Fibroblast of skin of back (primary cell): ENCODE measurements at regions not wholly inside any gene's neighbourhood (a gene's known extent, or its start where the extent isn't known, plus 50 kb on each side); places are given as distances from the start of the nearest gene placed in this dataset.
"Not testable (repeated sequence)": the region's sequence is repeated elsewhere in the genome, so short reads cannot be mapped to it uniquely, and the experiment has no call there.

Experiments
- DNase-seq: peaks from one replicate; pipeline ENCODE4 v3.0.0-alpha.2; 2013

DNA sequence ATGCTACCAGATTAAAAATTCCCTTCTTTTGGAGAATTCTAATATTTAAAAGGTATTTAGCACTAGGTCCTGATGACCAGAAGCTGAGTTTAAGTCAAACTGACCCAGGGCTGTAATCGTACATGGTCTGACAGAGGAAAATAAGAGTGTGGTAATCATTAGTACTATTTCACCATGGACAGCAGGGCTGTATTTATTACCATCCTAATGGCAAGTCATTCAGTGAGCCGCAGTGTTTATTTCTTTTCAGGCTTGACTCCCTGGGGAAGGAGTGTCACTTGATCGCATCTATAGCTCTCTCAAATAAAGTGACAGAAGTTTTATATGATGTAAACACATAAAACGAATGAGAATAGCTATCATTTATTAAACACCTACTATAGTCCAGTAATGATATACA, 261.8 kb downstream of the BTG1 start:
- no peak for DNase-seq

DNA sequence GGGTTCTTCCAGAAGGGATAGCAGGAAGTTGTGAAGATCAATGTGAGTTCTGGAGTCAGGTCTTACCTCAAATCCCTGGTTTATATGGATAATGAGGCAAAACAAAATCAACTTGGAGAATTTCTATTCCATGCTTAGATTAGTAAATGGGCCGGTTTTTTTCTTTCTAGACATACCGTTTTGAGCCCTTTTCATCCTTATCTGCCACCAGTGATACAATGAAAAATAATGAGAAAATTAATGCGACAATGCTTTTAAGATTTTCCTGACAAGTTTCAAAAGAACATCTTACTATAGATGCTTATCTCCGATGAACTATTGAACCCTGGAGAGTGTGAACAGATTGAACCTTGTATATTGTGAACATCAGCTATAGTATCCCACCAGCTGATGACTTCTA, 262.7 kb downstream of the BTG1 start:
- no peak for DNase-seq

DNA sequence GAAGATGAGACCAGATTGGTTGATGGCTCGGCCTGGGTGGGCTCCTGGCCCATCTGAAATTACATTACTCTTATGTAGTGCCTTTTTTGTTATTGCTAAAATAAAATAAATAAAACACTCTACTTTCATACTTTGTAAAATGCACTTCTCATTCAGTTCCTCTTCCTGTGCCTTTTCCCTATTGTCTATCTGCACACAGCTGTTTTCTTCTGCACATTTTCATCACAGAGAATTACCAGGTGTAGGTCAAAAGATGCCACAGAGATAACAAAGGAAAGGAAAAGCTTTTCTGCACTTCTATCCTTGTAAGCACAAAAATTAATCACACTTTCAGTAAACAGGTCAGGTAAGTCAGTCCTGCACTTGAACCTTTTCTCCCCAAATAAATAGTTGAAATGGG, 265.1 kb downstream of the BTG1 start:
- no peak for DNase-seq

DNA sequence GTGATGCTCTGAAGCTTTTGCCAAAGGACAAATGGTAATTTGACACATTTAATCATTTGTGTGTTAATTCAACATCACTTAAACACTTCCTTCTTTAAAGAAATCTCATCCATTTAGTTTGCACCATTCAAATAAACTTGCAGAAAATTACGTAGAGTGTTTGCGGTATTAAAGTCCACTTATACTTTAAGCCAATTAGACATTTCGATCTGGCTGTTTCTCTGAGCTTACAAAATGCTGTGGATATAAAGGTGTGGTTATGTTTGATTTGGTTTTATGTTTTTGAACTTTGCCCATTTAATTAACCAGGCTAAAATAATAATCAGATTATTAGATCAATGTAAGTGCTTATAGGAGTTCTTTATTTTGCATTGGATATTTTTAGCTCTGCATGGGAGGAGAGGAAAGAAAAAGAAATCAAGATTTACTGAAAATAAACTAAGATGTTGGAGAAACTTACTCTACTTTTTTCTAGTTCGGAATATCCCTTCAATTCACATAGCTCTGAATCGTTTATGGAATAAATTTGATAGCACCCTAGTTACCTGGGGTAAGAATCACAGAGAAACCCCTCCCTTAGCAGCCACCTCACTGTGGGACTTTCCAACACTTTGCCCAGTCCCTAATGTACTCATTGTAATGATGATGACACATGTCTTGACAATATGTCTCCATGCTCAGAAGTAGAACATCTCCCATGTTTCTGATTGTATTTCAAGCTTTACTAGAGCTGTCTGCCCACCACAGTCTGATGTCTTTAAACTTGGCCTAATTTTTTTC, 268.0 kb downstream of the BTG1 start:
- DNase-seq, result no peak

DNA sequence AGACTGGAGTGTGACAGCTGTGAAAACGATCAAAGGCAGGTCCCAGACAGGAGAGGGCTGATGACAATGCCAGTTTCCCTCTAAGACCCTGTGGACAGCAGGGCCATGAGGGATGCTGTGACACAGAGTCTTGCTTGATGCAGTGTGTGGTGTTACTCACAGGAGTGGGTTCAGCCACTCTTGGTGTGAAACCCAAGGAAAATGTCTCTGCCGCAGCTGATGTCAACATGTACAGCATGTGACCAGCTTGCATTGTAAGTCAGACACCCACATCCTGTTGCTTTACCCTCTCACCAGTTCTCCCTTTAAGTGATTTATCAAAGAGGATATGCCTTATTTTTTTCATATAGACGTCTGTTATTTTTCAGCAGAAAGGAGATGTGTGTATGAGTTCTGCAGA, 268.6 kb downstream of the BTG1 start:
- DNase-seq, result peak; percentile 54

DNA sequence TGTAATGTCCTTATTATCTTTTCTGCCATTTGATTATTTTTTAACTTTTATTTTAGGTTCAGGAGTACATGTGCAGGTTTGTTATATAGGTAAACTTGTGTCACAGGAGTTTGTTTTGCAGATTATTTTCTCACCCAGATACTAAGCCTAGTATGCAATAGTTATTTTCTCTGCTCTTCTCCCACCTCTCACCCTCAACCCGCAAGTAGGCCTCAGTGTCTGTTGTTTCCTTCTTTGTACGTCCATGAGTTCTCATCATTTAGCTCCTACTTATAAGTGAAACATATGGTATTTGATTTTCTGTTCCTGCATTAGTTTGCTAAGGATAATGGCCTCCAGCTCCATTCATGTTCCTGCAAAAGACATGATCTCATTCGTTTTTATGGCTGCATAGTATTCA, 270.0 kb downstream of the BTG1 start:
- DNase-seq, result not testable (repeated sequence)

DNA sequence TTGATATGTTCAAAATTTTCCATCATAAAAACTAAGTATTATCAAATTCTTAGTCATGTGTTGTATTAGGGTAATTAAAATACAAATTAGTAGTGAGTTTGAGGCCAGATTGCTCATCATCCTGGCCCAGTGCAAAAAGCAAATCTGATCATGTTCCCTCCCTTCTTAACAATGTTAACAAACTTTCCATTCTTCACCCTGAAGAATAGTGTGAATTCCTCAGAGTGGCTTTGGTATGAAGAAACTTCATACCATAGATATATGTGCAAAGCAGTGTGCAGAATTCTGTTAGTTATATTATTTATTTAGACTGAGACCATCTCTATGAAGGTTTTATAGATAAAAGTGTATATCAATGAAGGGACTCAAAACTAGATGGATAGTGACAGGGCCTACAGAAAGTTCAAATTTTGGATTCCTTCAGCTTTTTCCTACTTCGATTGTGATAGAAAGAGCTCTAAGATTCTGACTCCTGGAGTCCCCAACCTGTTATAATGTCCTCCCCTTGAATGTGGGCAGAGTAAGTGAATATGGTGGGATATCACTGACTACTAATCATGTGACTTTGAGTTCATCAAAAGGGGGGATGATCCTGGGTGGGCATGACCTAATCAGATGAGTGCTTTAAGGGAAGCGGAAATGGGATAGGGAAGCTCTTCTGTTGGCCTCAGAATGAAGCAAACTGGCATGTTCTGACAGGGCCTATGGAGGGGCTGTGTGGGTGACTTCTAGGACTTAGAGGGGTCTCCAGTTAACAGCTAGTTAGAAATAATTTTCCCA, 271.4 kb downstream of the BTG1 start:
- peak; percentile 33 for DNase-seq

DNA sequence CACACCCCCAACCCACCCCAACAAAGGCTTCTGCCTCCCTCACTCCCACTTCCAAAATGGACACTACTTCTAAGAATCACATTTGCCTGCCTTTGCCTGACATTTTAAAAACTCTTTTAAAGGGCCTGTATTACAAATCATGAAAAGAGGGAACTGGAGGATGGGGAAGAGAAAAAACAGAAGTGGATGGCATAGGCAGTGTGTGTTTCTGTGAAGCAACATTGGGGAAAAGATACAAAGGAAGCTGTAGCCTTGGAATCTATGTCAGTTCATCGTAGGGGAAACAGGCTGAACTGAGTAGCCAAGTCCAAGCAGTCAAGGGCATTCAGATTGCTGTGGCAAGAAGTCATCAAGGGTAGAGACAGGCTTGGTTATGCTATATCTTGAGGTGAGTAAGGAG, 273.9 kb downstream of the BTG1 start:
- DNase-seq, result no peak

DNA sequence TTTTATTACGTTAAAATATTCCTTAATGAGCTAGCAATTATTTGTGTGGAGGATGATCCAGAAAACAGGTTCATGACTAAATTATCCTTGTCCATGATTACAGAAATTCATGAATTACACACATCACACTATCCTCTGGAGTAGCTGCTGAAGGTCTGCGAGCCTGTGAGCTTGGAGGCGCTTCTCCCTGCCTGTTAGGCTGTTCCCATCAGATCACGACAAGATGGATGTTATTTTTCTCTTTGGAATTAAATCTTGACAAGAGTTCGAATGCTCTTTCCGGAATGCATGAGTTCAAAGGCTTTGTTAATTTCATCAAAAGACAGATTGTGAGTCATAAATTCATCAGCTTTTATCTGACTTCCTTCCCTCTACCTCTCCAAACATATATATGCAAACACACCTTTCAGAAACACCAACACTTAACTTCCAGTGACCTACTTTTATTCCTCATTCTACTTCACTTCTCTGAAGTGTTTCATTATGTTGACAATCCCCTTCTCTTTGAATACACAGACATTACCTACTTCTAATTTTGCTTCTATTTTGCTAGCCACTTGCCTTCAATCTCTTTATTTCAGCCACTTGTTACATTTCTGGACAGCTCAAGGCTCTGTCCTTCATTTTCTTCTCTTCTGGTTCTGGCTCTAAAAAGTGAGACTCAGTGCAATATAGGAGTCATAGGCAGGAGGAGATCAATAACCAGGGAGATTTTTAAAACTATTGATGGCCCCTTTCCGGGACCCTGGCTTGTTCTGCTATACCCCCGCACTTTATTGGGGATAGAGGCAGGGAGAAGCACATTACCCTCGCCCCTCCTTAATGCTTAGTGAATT, 274.6 kb downstream of the BTG1 start:
- DNase-seq, result no peak

DNA sequence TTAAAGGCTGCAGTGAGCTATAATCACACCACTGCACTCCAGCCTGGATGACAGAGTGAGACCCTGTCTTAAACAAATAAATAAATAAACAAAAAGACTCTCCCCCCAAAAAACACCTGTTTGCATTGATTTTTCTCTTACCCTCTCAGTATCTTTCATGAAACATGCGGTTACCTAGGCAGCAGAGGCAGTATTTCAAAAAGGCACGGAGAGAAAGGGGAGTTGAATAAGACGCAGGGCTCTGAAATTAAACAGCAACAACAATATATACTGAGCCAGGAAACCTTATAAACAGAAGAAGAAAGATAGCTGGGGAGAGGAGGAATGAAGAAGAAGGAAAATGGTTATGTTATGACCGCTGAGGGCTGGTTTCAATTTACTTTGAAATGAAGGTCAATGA, 277.6 kb downstream of the BTG1 start:
- DNase-seq, result no peak

DNA sequence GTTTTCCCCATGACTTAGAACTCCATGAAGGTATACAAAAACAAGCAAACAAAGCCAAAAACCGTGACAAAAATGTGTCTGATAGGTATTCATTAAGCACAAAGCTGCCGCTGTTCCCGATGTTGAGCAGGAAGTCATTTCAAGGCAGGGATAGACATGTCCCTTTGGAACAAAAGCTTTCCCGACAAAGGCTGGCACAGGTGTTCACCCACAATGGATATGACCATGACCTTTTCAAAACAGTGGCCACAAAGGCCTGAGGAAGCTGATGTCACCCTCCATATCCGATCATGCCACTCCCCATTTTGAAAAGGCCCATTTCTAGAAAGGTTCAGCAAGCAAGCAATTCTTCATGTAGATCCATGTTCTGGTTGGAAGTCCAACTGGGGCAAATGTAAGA, 279.1 kb downstream of the BTG1 start:
- DNase-seq, result no peak

DNA sequence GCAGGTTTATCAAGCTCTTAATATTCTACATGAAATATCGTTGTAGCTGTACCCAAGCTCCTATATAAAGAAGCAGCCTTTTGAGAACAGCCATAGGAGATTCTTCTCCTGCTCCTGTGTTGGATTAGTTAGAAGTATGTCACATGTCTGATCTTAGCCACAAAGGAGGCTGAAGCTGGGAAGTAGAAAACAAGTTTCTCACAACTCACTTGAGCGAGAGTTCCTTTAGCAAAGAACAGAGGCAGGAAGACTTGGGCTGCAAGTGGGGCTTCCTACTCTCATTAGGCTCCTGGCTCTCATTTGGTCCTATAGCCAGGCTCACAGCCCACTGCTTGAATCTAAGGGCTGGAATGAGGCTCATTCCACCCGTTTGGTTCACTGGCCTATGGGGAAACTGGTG, 281.9 kb downstream of the BTG1 start:
- no peak for DNase-seq

DNA sequence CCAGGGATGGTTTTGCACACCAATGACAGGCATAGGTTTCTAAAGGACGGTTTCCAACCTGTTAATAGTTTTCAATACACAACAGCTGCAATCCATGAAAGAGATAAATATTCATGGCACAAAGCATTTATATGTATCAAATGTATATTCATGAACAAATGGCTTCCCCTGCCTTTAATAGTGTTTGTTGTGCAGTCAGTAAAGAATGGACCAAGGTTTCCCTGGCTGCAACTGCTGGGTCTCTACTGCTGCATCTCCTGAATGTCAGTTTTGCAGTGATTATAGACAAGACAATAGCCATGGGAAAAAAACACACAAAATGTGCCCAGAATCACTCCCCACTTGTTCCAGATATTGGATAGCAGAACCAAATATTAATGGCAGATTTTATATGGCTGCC, 284.1 kb downstream of the BTG1 start:
- no peak for DNase-seq

DNA sequence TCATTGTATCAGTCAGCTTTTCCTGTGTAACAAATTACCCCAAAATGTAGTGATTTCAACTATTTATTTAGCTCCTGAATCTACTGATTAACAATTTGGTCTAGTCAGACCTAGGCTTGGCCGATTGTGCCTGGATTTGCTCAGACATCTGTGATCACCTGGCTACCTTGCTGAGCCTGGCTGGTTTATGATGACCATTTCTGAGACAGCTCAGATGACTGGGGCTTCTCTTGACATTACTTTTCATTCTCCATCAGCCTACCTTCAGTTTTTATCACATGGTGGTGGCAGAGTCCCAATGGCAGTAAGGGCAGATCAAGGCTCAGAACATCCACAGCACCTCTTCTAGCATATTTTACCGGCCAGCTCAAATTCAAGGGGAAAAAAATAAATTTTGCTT, 286.3 kb downstream of the BTG1 start:
- no peak for DNase-seq

DNA sequence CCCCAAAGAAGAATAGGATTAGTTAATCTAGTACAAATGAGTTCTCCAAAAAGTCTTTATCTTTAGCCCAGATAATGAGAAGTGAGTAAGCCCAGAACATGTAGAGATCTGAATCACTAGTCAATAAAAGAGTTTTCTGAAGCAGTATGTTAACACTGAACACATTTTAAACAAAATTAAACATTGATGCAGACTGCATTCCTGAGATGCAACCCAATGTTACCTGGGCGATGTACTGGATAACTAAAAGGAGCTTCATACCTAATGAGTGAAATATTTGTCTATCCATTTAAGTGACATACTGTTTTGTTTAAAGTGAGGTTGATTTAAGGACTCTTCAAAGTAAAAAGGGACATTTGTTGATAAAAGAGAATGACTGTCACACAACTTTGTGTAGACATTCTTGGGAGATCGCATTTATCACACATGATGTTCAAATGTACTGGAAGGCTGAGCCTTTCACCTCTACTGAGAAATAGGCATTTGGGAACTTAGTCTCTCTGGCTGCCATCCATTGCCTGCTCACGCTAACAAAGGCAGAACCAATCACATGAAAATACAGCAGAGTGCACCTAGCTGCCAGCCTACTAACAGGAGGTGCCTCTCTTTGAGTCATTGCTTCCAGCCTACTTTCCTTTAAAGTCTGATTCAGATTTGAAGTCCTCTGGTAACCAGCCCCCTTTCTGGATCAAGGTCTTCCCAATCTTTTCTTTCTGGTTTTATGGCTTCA, 287.7 kb downstream of the BTG1 start:
- no peak for DNase-seq

DNA sequence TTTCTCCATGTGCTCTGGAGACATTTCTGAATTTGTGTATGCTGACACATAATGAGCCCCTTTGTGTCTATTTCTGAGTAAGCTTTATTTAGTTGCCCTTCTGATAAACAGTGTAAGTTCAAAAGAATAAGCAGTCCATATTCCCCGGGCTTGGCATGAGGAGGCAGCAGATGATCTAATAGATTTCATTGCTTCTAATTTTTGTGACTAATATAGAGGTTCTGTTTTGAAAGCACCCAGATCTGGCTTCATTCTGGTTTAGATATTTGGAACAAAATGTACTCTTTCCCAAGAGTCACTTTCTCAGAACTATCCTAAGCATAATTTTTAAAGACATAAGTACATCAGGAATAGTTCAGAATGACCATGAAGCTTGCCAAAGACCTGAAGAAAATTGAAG, 290.9 kb downstream of the BTG1 start:
- no peak for DNase-seq

DNA sequence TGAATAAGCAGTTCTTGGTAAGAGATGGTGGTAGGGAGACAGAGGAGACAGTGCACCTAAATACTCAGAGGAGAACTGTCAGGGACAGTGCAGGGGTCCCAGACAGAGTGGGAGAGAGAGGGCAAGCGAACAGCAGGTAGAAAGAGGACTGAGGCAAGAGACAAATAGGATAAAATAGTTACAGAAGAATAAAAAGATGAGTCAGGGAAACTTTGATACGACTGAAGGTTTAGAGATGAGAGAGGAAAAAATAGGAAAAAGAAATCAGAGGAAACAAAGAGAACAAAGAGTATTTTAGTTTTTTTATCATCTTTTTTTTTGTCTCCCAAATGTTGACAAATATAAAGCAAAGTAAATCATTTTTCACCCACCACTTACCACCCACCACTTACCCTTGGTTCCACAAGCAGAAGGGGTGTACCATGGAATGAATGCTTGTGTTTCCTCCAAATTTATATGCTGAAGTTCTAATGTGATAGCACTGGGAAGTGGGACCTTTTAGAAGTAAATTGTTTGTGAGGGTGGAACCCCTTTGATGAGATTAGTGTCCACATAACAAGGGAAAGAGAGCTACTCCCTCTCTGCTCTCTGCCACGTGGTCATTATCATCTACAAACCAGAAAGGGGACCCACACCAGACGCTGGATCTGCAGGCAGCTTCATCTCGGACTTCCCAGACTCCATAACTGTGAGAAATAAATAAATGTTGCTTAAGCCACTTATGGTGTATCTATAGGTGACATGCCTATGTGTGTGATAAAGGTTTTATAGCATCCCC, 292.1 kb downstream of the BTG1 start:
- DNase-seq, result no peak

DNA sequence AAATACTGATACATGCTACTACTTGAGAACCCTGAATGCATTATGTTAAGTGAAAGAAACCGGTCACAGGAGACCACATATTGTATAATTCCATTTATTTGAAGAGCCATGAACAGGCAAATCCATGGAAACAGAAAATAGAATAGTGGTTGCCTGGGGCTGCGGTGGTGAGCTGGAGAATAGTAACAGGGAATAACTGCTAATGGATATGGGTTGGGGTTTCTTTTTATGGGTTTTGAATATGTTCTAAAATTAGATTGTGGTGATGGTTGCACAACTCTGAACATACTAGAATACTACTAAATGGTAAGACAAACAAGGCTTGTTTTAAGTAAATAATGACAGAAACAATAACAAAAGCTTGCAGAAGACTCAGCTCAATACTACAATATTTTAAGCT, 293.0 kb downstream of the BTG1 start:
- peak; percentile 19 for DNase-seq

DNA sequence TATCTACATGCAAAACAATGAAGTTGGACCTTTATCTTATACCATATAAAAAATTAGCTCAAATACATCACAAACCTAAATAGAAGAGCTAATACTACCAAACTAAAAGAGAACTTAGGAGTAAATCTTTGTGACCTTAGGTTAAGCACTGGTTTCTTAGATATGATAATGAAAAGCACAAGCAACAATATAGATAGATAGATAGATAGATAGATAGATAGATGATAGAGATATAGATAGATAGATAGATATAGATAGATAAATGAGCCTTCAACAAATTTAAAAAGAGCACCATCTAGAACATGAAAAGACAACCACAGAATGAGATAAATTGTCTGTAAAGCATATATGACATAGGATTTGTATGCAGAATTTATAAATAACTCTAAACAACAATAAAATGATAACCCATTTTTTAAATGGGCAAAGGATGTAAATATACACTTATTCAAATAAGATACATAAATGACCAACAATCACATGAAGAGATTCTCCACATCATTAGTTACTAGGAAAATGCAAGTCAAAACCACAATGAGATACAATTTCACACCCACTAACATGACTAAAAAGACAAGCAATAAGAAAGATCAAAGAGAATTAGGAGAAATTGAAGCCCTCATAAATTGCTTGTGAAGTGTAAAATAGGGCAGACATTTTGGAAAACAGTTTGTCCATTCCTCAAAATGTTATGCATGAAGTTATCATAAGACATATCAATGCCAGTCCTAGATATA, 293.7 kb downstream of the BTG1 start:
- DNase-seq, result no peak

DNA sequence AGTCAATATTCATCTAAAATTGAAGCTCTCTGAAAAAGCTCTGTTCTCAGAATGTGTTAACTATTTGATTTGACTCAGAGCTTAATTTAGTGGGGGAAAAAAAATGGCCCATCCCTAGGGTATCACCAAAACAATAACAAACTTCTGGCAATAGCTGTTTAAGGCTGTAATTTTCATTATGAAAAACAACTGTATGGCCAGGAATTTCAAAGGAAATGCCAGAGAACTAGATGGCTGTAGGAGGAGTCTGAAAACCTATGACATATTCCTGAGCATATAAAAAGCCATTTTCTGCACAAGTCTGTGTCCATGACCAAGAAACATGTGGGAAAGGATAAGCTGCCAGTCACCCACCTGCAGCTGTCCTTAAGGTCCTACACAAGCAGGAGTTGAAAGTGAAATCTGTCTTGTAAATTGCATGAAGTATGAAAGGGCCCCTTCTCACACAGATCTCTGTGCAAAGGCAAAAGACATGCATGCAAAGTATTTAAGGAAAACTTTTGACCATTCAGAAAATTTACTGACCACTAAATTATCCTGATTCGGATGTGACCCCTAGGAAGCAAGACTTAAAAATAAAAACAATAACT, 299.1 kb downstream of the BTG1 start:
- DNase-seq, result peak; percentile 20

DNA sequence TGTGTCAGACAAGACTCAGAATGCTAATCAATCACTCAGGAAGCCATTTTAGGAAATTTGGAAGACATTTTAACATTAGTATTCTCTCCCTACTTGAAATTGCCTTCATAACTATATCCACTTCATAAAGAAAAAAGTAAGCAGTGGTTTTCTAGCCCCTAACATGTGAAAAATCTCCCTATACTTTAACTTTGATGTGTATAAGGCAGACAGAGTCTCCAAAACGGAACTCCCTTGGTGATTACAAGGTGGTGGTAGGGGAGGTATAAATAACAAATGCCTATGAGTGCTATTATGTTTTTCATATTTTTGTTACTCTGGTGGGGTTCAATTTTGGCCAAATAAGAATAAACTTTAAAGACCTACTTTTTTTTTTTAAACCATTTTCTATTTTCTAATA, 300.3 kb downstream of the BTG1 start:
- no peak for DNase-seq
